ENCODE measurements at regions not wholly inside any gene's neighbourhood (a gene's known extent, or its start where the extent isn't known, plus 50 kb on each side); places are given as distances from the start of the nearest gene placed in this dataset.

DNA sequence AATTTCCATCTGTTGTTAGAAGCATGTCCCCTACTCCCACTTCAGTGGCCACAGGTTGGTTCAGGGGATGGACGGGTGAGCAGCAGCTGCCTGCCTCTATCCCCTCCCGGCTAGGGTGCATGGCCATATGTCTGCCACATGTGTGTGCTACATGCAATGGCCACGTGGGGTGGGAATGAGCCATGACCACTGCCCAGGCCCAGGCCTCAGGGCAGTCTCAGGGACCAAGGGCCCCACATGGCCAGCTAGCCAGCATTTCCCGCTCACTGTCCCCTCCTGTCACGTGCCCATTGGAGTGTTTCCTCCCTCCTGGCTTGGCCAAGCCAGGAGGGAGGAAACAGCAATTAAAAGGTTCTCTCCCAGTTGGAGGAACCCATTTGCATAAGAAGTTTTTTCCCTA, 117.1 kb downstream of the KCNS3 start:
- TF ChIP-seq CTCF (IDR thresholded peaks at IDR 0.05) (no peak), POLR2A (IDR thresholded peaks at IDR 0.05) (no peak)
- no peak overlapping the region for H3K4me3 ChIP-seq
- intact Hi-C loops (cut with DNase I): no loop called here
- no peak overlapping the region for H3K27ac ChIP-seq
- H3K27me3 ChIP-seq: no peaks in the 10 kb centered on the region
- no peak for ATAC-seq
- DNase-seq: no peak
- 76 to 84% (median 82%) methylated on average over 4 to 5 of the region's 5 CpGs for WGBS, 4 donors
- H3K36me3 ChIP-seq: no peaks in the 10 kb centered on the region
- peaks cover 0 to 19% (median 14%) of the 10 kb centered on the region in 12 donors for H3K9me3 ChIP-seq
- H3K4me1 ChIP-seq: no peaks in the 10 kb centered on the region
